VCaP (cell line): ENCODE measurements at regions not wholly inside any gene's neighbourhood (a gene's known extent, or its start where the extent isn't known, plus 50 kb on each side); places are given as distances from the start of the nearest gene placed in this dataset.

Source experiments
- H3K27ac ChIP-seq: fragments of 450-650 bp; 2 replicates; pipeline ENCODE4 v1.5.1; 2017
- CTCF ChIP-seq: fragments of 450-650 bp; conservative IDR thresholded peaks from 2 replicates; pipeline ENCODE4 v1.5.1; 2017; ENCODE audit warnings: mild to moderate bottlenecking, moderate library complexity

- no peak overlapping the region for H3K27ac ChIP-seq
- no peak for TF ChIP-seq CTCF
Observed at GRCh38 chr10:83986800-83987199, 152.5 kb upstream of the GHITM start.

- no peak for TF ChIP-seq CTCF
- H3K27ac ChIP-seq, result no peak overlapping the region
Observed at GRCh38 chr10:83987216-83987615, 152.1 kb upstream of the GHITM start.

- no peak overlapping the region for H3K27ac ChIP-seq
- TF ChIP-seq CTCF, result no peak
Observed at GRCh38 chr10:83988435-83988834, 150.9 kb upstream of the GHITM start.

- H3K27ac ChIP-seq, result no peak overlapping the region
- no peak for TF ChIP-seq CTCF
Observed at GRCh38 chr10:83990126-83990525, 149.2 kb upstream of the GHITM start.

- H3K27ac ChIP-seq, result no peak overlapping the region
- peak; percentile 53 for TF ChIP-seq CTCF
Observed at GRCh38 chr10:83991986-83992753, 147.1 kb upstream of the GHITM start.

GRCh38 chr10:83994325-83994724, 145.0 kb upstream of the GHITM start:
- no peak overlapping the region for H3K27ac ChIP-seq
- TF ChIP-seq CTCF, result no peak

GRCh38 chr10:83995738-83996331, 143.5 kb upstream of the GHITM start:
- no peak overlapping the region for H3K27ac ChIP-seq
- no peak for TF ChIP-seq CTCF
